Neural progenitor cell (in vitro differentiated cells): ENCODE measurements at regions not wholly inside any gene's neighbourhood (a gene's known extent, or its start where the extent isn't known, plus 50 kb on each side); places are given as distances from the start of the nearest gene placed in this dataset.
"Not testable (repeated sequence)": the region's sequence is repeated elsewhere in the genome, so short reads cannot be mapped to it uniquely, and the experiment has no call there.

Experiments used
- DNase-seq: peaks from one replicate; pipeline ENCODE4 v3.0.0-alpha.2; 2016; ENCODE audit warnings: low spot score
- H2AFZ ChIP-seq: fragments of 200-600 bp; sonication (generic); replicated peaks from 2 replicates; pipeline ENCODE4 v1.6.1; 2016; ENCODE audit warnings: antibody characterized with exemption
- H3F3A ChIP-seq: fragments of 200-600 bp; sonication (generic); 2 replicates; pipeline ENCODE4 v1.6.1; 2016; ENCODE audit warnings: antibody characterized with exemption, low read depth
- H3K27ac ChIP-seq: fragments of 200-600 bp; sonication (generic); 2 replicates; pipeline ENCODE4 v1.5.1; 2016; ENCODE audit warnings: mild to moderate bottlenecking
- H3K27me3 ChIP-seq: fragments of 200-600 bp; sonication (generic); 2 replicates; pipeline ENCODE4 v1.6.1; 2016; ENCODE audit warnings: mild to moderate bottlenecking, moderate library complexity
- H3K36me3 ChIP-seq: fragments of 200-600 bp; sonication (generic); 2 replicates; pipeline ENCODE4 v1.5.1; 2016
- H3K4me1 ChIP-seq: fragments of 200-600 bp; sonication (generic); 2 replicates; pipeline ENCODE4 v1.6.1; 2016; ENCODE audit warnings: mixed run types
- H3K4me2 ChIP-seq: fragments of 200-600 bp; sonication (generic); 2 replicates; pipeline ENCODE4 v1.6.1; 2016
- H3K4me3 ChIP-seq: fragments of 200-600 bp; sonication (generic); 2 replicates; pipeline ENCODE4 v1.5.1; 2016
- H3K79me2 ChIP-seq: fragments of 200-600 bp; sonication (generic); 2 replicates; pipeline ENCODE4 v1.6.1; 2016; ENCODE audit warnings: low read depth
- H3K9ac ChIP-seq: fragments of 200-600 bp; sonication (generic); 2 replicates; pipeline ENCODE4 v1.6.1; 2016
- H3K9me3 ChIP-seq: fragments of 200-600 bp; sonication (generic); 2 replicates; pipeline ENCODE4 v1.5.1; 2016; ENCODE audit warnings: low read depth
- H4K20me1 ChIP-seq: fragments of 200-600 bp; sonication (generic); 2 replicates; pipeline ENCODE4 v1.6.1; 2016; ENCODE audit warnings: low read depth
- H3K27ac Mint-ChIP-seq: 3 replicates; pipeline ENCODE4 v1.8.0; 2021; ENCODE audit warnings: mixed read lengths
- H3K27me3 Mint-ChIP-seq: 2 replicates; pipeline ENCODE4 v1.8.0; 2022; ENCODE audit warnings: low read depth, mild to moderate bottlenecking, inconsistent platforms, moderate library complexity, mixed read lengths; ENCODE audit not compliant: insufficient read depth
- H3K36me3 Mint-ChIP-seq: 3 replicates; pipeline ENCODE4 v1.8.0; 2021; ENCODE audit warnings: mixed read lengths
- H3K4me1 Mint-ChIP-seq: 3 replicates; pipeline ENCODE4 v1.8.0; 2021; ENCODE audit warnings: mixed read lengths
- H3K4me3 Mint-ChIP-seq: 3 replicates; pipeline ENCODE4 v1.8.0; 2021; ENCODE audit warnings: mild to moderate bottlenecking, moderate library complexity, mixed read lengths
- H3K9me3 Mint-ChIP-seq: 3 replicates; pipeline ENCODE4 v1.8.0; 2020; ENCODE audit warnings: mixed read lengths
- EZH2 ChIP-seq: fragments of 200-600 bp; sonication (generic); IDR thresholded peaks from 2 replicates; pipeline ENCODE4 v1.6.1; 2017; ENCODE audit warnings: antibody characterized with exemption, mild to moderate bottlenecking, moderate library complexity
- EZH2phosphoT487 ChIP-seq: fragments of 200-600 bp; sonication (generic); IDR thresholded peaks from 2 replicates; pipeline ENCODE4 v1.6.1; 2017; ENCODE audit warnings: antibody characterized with exemption
- TF ChIP-seq, protein P1 (sequence below): fragments of 200-600 bp; sonication (generic); IDR thresholded peaks from 2 replicates; pipeline ENCODE4 v1.5.1; 2017; ENCODE audit warnings: antibody characterized with exemption, mild to moderate bottlenecking

DNA sequence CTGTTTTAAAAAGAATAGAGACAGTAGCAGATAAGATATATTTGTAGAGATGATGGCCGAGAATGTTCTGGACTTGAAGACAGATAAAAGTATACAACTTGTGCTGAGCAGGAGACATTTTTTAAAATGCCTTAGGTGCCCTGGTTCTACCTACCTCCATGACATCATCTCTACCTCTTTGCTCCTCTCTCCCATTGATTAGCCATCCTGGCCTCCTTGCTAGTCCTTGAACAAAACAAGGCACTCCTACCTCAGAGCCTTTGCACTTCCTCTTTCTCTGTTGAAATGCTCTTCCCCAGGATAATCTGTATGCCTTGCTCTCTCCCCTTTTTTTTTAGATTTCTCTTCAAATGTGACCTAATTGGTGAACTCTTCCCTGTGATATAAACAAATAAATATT is 92.6 kb upstream of the MAGI3 start:
- Mint-ChIP-seq H3K9me3 (peaks cover 2% of the 10 kb centered on the region), H3K4me1 (peaks cover 4% of the 10 kb centered on the region), H3K36me3 (no peaks in the 10 kb centered on the region), H3K4me3 (no peak overlapping the region), H3K27ac (no peak overlapping the region), H3K27me3 (peaks cover 8% of the 10 kb centered on the region)
- H4K20me1 ChIP-seq = no peaks in the 10 kb centered on the region
- no peaks in the 10 kb centered on the region for H3F3A ChIP-seq
- no peak overlapping the region for H3K4me3 ChIP-seq
- peaks cover 6% of the 10 kb centered on the region for H3K4me1 ChIP-seq
- no peaks in the 10 kb centered on the region for H3K27me3 ChIP-seq
- TF ChIP-seq, protein P1, sequence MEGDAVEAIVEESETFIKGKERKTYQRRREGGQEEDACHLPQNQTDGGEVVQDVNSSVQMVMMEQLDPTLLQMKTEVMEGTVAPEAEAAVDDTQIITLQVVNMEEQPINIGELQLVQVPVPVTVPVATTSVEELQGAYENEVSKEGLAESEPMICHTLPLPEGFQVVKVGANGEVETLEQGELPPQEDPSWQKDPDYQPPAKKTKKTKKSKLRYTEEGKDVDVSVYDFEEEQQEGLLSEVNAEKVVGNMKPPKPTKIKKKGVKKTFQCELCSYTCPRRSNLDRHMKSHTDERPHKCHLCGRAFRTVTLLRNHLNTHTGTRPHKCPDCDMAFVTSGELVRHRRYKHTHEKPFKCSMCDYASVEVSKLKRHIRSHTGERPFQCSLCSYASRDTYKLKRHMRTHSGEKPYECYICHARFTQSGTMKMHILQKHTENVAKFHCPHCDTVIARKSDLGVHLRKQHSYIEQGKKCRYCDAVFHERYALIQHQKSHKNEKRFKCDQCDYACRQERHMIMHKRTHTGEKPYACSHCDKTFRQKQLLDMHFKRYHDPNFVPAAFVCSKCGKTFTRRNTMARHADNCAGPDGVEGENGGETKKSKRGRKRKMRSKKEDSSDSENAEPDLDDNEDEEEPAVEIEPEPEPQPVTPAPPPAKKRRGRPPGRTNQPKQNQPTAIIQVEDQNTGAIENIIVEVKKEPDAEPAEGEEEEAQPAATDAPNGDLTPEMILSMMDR = no peak
- TF ChIP-seq EZH2 (no peak), EZH2phosphoT487 (no peak)
- no peaks in the 10 kb centered on the region for H3K9me3 ChIP-seq
- H3K4me2 ChIP-seq = no peak overlapping the region
- no peak overlapping the region for H2AFZ ChIP-seq
- DNase-seq = no peak
- no peak overlapping the region for H3K27ac ChIP-seq
- no peaks in the 10 kb centered on the region for H3K79me2 ChIP-seq
- H3K36me3 ChIP-seq = no peaks in the 10 kb centered on the region
- no peak overlapping the region for H3K9ac ChIP-seq

DNA sequence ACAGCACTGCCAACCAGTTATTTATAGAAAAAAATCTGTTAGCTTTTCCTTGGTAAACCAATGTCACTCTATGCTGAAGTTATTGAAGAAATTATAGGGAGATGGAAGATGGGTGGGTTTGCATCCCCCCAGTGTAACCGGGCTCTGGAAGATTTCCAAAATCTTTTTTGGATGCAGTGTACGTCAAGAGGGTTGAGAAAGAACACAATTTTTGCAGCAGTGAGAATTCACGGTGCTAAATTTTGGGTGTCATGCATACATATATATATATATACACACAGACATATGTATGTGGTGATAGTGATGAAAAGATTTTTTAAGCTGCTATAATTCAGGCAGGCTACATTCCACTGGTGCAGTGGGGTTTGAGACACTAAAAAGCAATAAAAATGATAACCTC is 91.4 kb upstream of the MAGI3 start:
- Mint-ChIP-seq H3K9me3 (no peaks in the 10 kb centered on the region), H3K4me1 (peaks cover 8% of the 10 kb centered on the region), H3K36me3 (no peaks in the 10 kb centered on the region), H3K4me3 (no peak overlapping the region), H3K27ac (no peak overlapping the region), H3K27me3 (peaks cover 6% of the 10 kb centered on the region)
- peaks cover 13% of the 10 kb centered on the region for H3K4me1 ChIP-seq
- no peaks in the 10 kb centered on the region for H3K27me3 ChIP-seq
- no peak overlapping the region for H3K4me3 ChIP-seq
- no peaks in the 10 kb centered on the region for H4K20me1 ChIP-seq
- H3K9ac ChIP-seq = no peak overlapping the region
- no peaks in the 10 kb centered on the region for H3K36me3 ChIP-seq
- H3K27ac ChIP-seq = no peak overlapping the region
- no peaks in the 10 kb centered on the region for H3K79me2 ChIP-seq
- H2AFZ ChIP-seq = no peak overlapping the region
- H3K4me2 ChIP-seq = no peak overlapping the region
- H3K9me3 ChIP-seq = no peaks in the 10 kb centered on the region
- peaks cover 5% of the 10 kb centered on the region for H3F3A ChIP-seq
- no peak for DNase-seq
- TF ChIP-seq EZH2phosphoT487 (no peak), EZH2 (no peak)
- TF ChIP-seq, protein P1 = no peak

DNA sequence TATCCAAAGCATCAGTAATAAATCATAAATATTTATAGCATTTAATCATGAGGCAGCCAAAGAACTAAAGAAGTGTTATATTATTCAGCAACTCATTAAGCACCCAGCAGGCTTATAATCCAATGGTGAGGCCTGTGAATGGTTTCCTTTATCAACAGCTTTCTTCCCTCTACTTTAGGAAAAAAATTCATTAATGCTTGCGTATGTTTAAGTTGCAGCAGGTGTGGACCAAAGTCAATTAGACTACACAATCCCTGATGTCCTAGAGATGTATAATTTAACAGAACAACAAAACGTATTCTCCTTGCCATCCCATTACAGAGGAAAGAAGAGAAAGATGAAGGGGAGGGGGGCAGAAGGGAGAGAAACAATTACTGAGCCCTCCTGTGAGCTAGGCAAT is 87.7 kb upstream of the MAGI3 start:
- no peak overlapping the region for H3K4me3 ChIP-seq
- H3K4me1 ChIP-seq = peaks cover 24% of the 10 kb centered on the region
- no peaks in the 10 kb centered on the region for H3K27me3 ChIP-seq
- H3K4me1 Mint-ChIP-seq = peaks cover 12% of the 10 kb centered on the region
- no peak overlapping the region for H3K27ac ChIP-seq
- peak overlapping the region; percentile 36 for H3K4me2 ChIP-seq
- H3K9me3 ChIP-seq = no peaks in the 10 kb centered on the region
- no peak overlapping the region for H3K27ac Mint-ChIP-seq
- H3K9ac ChIP-seq = no peak overlapping the region
- peaks cover 5% of the 10 kb centered on the region for H3F3A ChIP-seq
- no peaks in the 10 kb centered on the region for H3K27me3 Mint-ChIP-seq
- TF ChIP-seq EZH2 (no peak), EZH2phosphoT487 (no peak)
- TF ChIP-seq, protein P1 = no peak
- no peak overlapping the region for H3K4me3 Mint-ChIP-seq
- H3K9me3 Mint-ChIP-seq = no peaks in the 10 kb centered on the region
- no peaks in the 10 kb centered on the region for H3K79me2 ChIP-seq
- H3K36me3 ChIP-seq = no peaks in the 10 kb centered on the region
- H4K20me1 ChIP-seq = no peaks in the 10 kb centered on the region
- H3K36me3 Mint-ChIP-seq = no peaks in the 10 kb centered on the region
- no peak overlapping the region for H2AFZ ChIP-seq
- DNase-seq = no peak

DNA sequence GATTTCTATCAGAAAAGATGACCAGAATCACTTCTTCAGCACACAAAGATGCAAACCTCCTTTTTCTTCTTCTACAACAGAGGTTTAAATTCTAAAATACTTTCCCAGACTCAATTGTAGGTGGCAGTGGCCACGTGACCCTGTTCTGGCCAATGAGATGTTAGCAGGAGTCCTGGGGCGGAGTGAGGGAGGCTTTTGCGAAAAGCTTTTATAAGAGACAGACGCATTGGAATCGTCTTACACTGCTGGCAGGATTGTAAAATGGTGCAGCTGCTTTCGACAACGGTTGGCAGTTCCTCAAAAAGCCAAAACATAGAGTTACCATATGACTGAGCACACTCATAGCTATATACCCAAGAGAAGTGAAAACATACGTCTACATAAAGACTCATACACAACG is 87.0 kb upstream of the MAGI3 start:
- Histone ChIP-seq H3K79me2 (no peaks in the 10 kb centered on the region), H3K4me3 (no peak overlapping the region), H3K4me1 (peaks cover 24% of the 10 kb centered on the region), H3K36me3 (no peaks in the 10 kb centered on the region), H3K27ac (no peak overlapping the region), H3F3A (peaks cover 5% of the 10 kb centered on the region), H3K4me2 (peak overlapping the region; percentile 36), H3K27me3 (no peaks in the 10 kb centered on the region), H3K9ac (no peak overlapping the region), H4K20me1 (no peaks in the 10 kb centered on the region), H2AFZ (no peak overlapping the region), H3K9me3 (no peaks in the 10 kb centered on the region)
- Mint-ChIP-seq H3K9me3 (no peaks in the 10 kb centered on the region), H3K4me1 (peaks cover 12% of the 10 kb centered on the region), H3K4me3 (no peak overlapping the region), H3K36me3 (no peaks in the 10 kb centered on the region), H3K27ac (peak overlapping the region; percentile 9), H3K27me3 (no peaks in the 10 kb centered on the region)
- peak; percentile 19 for DNase-seq
- TF ChIP-seq, protein P1 = no peak
- TF ChIP-seq EZH2phosphoT487 (no peak), EZH2 (no peak)

DNA sequence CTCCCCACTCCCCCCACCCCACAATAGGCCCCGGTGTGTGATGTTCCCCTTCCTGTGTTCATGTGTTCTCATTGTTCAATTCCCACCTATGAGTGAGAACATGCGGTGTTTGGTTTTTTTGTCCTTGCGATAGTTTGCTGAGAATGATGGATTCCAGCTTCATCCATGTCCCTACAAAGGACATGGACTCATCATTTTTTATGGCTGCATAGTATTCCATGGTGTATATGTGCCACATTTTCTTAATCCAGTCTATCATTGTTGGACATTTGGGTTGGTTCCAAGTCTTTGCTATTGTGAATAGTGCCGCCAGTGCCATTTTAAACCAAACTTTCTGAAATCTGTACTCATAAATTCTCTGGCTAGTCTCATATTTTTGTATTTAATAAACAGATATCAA is 85.3 kb upstream of the MAGI3 start:
- not testable (repeated sequence) for H3K79me2 ChIP-seq, H3K27me3 Mint-ChIP-seq, H3K36me3 ChIP-seq, H3K9me3 Mint-ChIP-seq, H3K9ac ChIP-seq, H3K27ac Mint-ChIP-seq, H4K20me1 ChIP-seq, H3K36me3 Mint-ChIP-seq, H3K4me3 ChIP-seq, H3K9me3 ChIP-seq, H3K27me3 ChIP-seq, DNase-seq, H3K27ac ChIP-seq, H3K4me2 ChIP-seq, H3K4me3 Mint-ChIP-seq, H2AFZ ChIP-seq, H3F3A ChIP-seq
- peaks cover 24% of the 10 kb centered on the region for H3K4me1 ChIP-seq
- peaks cover 12% of the 10 kb centered on the region for H3K4me1 Mint-ChIP-seq
